GM06990 (cell line): ENCODE measurements at regions not wholly inside any gene's neighbourhood (a gene's known extent, or its start where the extent isn't known, plus 50 kb on each side); places are given as distances from the start of the nearest gene placed in this dataset.

Experiments
- DNase-seq: peaks from one replicate; pipeline ENCODE4 v3.0.0-alpha.2; 2011; ENCODE audit not compliant: insufficient read length; ENCODE audit errors: extremely low read depth
- H3K27me3 ChIP-seq: replicated peaks from 2 replicates; pipeline ENCODE4 v1.6.0; 2011; ENCODE audit warnings: low read length; ENCODE audit not compliant: control insufficient read depth, insufficient read depth
- H3K36me3 ChIP-seq: 2 replicates; pipeline ENCODE4 v1.5.1; 2011; ENCODE audit warnings: low read length; ENCODE audit not compliant: control insufficient read depth, insufficient read depth
- H3K4me3 ChIP-seq: replicated peaks from 2 replicates; pipeline ENCODE4 v1.5.1; 2011; ENCODE audit warnings: low read depth, mild to moderate bottlenecking, control low read depth, low read length
- TF ChIP-seq, protein P1 (sequence below): IDR thresholded peaks from 2 replicates; pipeline ENCODE4 v1.5.1; 2011; ENCODE audit warnings: low read length, control low read depth, mild to moderate bottlenecking, inconsistent platforms; ENCODE audit not compliant: insufficient read depth, poor library complexity, severe bottlenecking

DNA sequence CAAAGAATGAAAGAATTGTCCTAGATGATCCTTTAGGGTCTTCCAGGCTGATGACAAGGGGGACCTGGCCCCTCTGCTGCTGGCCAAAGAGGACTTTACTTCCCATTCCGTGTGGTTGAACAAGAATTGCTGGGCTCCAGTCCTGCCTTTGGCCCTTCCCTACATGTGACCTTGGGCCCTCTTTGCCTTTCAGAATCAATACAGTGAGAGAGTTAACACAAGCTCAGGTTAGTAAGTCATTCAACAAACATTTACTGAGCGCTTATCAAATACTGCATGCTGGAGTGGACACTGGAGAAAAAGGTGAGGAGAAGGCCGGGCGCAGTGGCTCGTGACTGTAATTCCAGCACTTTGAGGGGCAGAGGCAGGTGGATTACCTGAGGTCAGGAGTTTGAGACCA is 113.1 kb downstream of the C9orf50 start:
- DNase-seq: no peak
- TF ChIP-seq, protein P1, sequence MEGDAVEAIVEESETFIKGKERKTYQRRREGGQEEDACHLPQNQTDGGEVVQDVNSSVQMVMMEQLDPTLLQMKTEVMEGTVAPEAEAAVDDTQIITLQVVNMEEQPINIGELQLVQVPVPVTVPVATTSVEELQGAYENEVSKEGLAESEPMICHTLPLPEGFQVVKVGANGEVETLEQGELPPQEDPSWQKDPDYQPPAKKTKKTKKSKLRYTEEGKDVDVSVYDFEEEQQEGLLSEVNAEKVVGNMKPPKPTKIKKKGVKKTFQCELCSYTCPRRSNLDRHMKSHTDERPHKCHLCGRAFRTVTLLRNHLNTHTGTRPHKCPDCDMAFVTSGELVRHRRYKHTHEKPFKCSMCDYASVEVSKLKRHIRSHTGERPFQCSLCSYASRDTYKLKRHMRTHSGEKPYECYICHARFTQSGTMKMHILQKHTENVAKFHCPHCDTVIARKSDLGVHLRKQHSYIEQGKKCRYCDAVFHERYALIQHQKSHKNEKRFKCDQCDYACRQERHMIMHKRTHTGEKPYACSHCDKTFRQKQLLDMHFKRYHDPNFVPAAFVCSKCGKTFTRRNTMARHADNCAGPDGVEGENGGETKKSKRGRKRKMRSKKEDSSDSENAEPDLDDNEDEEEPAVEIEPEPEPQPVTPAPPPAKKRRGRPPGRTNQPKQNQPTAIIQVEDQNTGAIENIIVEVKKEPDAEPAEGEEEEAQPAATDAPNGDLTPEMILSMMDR: no peak
- no peaks in the 10 kb centered on the region for H3K27me3 ChIP-seq
- no peaks in the 10 kb centered on the region for H3K36me3 ChIP-seq
- H3K4me3 ChIP-seq: no peak overlapping the region

DNA sequence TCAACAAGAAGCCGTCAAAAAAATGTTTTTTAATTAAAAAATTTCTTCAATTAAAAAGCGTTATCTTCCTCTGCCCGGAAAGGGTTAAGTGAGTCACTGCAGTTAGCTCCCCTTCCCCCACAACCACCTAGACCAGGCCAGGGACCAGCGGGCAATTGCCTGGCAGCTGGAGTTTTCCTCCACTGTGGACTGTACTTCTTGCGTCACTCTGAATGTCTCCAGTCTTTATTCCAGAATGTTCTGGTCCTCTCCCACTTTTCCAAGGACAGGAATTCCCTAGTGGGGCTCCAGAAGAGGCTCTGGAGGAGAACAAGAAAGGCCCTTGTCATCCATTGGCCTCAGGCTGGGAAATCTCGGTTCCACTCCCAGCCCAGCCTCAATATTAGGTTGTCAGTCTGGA is 114.0 kb downstream of the C9orf50 start:
- H3K36me3 ChIP-seq: no peaks in the 10 kb centered on the region
- H3K4me3 ChIP-seq: no peak overlapping the region
- H3K27me3 ChIP-seq: no peaks in the 10 kb centered on the region
- no peak for DNase-seq
- TF ChIP-seq, protein P1: no peak

DNA sequence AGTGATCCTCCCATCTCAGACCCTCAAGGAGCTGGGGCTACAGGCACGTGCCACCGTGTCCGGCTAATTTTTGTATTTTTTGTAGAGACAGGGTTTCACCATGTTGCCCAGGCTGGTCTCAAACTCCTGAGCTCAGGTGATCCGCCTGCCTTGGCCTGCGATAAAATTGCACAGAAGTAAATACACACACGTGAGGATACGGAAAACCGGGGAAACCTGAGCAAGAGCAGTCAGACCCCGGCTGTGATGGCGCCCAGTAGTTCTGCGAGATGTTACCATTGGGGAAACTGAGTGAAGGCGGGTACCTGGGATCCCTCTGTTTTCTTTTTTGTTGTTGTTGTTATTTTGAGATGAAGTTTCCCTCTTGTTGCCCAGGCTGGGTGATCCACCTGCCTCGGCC is 114.9 kb downstream of the C9orf50 start:
- Histone ChIP-seq H3K36me3 (no peaks in the 10 kb centered on the region), H3K4me3 (no peak overlapping the region), H3K27me3 (no peaks in the 10 kb centered on the region)
- TF ChIP-seq, protein P1: no peak
- DNase-seq: no peak

DNA sequence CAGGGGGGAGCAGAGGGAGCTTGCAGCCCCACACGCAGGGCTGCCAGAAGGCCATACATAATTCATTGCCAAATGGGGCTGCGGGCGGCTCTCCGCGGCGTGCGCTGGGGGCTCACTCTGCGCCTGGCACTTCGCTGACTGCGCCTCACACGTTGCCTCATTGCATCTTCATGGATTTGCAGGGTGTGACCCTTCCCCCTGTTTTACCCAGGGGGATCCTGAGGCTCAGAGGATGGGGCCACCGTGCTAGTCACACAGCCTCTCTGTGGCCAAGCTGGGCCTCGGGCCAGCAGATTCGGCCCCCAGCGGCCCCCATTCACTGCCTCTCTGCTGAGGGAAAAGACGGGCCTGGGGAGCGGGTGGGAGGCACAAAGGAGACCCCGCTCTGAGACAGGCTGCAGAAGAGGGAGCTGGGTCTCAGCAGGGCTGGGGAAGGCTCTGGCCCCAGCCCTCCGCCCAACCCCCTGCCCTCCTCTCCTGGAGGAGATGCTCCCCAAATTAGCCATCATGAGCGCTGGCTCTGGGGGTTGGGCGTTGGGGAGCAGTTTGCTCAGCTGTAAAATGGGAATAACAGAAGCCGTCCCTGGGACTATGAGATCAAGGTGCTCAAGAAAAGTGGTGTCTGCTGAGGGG is 115.5 kb downstream of the C9orf50 start:
- TF ChIP-seq, protein P1: no peak

DNA sequence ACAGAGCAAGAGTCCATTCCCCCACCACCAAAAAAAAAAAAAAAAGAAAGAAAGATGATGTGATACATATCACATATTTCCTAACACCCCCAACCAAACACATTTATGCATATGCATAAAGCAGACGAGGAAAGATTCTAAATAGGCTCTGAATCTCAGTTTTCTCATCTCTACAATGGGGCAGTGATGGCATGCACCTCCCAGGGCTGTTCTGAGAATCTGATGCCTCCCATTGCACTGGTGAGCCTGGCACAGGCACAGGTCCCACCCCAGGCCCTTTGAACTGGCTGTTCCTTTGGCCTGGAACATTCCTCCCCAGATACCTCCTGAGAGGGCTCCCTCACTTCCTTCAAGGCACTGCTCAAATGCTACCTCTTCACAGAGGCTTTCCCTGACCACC is 116.5 kb downstream of the C9orf50 start:
- TF ChIP-seq, protein P1: no peak
- Histone ChIP-seq H3K36me3 (no peaks in the 10 kb centered on the region), H3K4me3 (no peak overlapping the region), H3K27me3 (no peaks in the 10 kb centered on the region; the same call in 1 of the 2 replicates)
- no peak for DNase-seq

More for the DNA sequence above, 115.5 kb downstream of the C9orf50 start:
- Histone ChIP-seq H3K4me3 (no peak overlapping the region), H3K27me3 (no peaks in the 10 kb centered on the region), H3K36me3 (no peaks in the 10 kb centered on the region)
- DNase-seq: no peak
